SK-N-SH treated with all-trans-retinoic acid at 6 μM for 48 hours (cell line): ENCODE measurements at regions not wholly inside any gene's neighbourhood (a gene's known extent, or its start where the extent isn't known, plus 50 kb on each side); places are given as distances from the start of the nearest gene placed in this dataset.
"Not testable (repeated sequence)": the region's sequence is repeated elsewhere in the genome, so short reads cannot be mapped to it uniquely, and the experiment has no call there.

Source experiments
- CSRNP3 ChIP-seq: fragments of 250-450 bp; sonication (Bioruptor Pico); IDR thresholded peaks from 2 replicates; pipeline ENCODE4 v1.5.1; 2021; ENCODE audit warnings: mild to moderate bottlenecking, moderate library complexity
- ESRRG ChIP-seq: fragments of 250-450 bp; sonication (Bioruptor Pico); IDR thresholded peaks from 2 replicates; pipeline ENCODE4 v1.6.1; 2021; ENCODE audit warnings: mild to moderate bottlenecking
- PATZ1 ChIP-seq: fragments of 250-450 bp; sonication (Bioruptor Pico); IDR thresholded peaks from 2 replicates; pipeline ENCODE4 v1.8.0; 2020; ENCODE audit warnings: mild to moderate bottlenecking, moderate library complexity, borderline replicate concordance
- RARB ChIP-seq: fragments of 250-450 bp; sonication (Bioruptor Pico); IDR thresholded peaks from 2 replicates; pipeline ENCODE4 v1.8.0; 2021; ENCODE audit warnings: mild to moderate bottlenecking, moderate library complexity
- TCF4 ChIP-seq: fragments of 250-450 bp; sonication (Bioruptor Pico); IDR thresholded peaks from 2 replicates; pipeline ENCODE4 v1.8.0; 2021; ENCODE audit warnings: mild to moderate bottlenecking, moderate library complexity, borderline replicate concordance
- TOX ChIP-seq: fragments of 250-450 bp; sonication (Bioruptor Pico); IDR thresholded peaks from 2 replicates; pipeline ENCODE4 v1.8.0; 2021; ENCODE audit warnings: mild to moderate bottlenecking, moderate library complexity, borderline replicate concordance
- ZFP30 ChIP-seq: fragments of 450-650 bp; formaldehyde crosslinking; IDR thresholded peaks from 2 replicates; pipeline ENCODE4 v1.5.0; 2022; ENCODE audit warnings: mild to moderate bottlenecking, moderate library complexity
- ZNF70 ChIP-seq: fragments of 450-650 bp; formaldehyde crosslinking; IDR thresholded peaks from 2 replicates; pipeline ENCODE4 v1.5.0; 2020; ENCODE audit warnings: mild to moderate bottlenecking, moderate library complexity

GRCh38 chr3:4213420-4213819 is 89.7 kb upstream of the SETMAR start:
- not testable (repeated sequence) for TF ChIP-seq ESRRG (CRISPR knock-in tag); RARB (CRISPR knock-in tag); CSRNP3 (CRISPR knock-in tag); TOX; ZNF70 (CRISPR knock-in tag); PATZ1 (CRISPR knock-in tag); TCF4; ZFP30
